ENCODE measurements at regions not wholly inside any gene's neighbourhood (a gene's known extent, or its start where the extent isn't known, plus 50 kb on each side); places are given as distances from the start of the nearest gene placed in this dataset.

- TF ChIP-seq STAT6 (CRISPR knock-in tag; conservative IDR thresholded peaks at IDR 0.05; ENCODE audit: low read depth) = no peak
These were observed 542.1 kb downstream of the BNC2 start (continued) for GRCh38 chr9:16328349-16328748.

GRCh38 chr9:16329671-16330113 lies 540.8 kb downstream of the BNC2 start:
- no peak for TF ChIP-seq GRHL2 (CRISPR knock-in tag; IDR thresholded peaks at IDR 0.05; ENCODE audit: insufficient replicate concordance, severe bottlenecking)
- TF ChIP-seq FOXP1 (CRISPR knock-in tag; IDR thresholded peaks at IDR 0.05; ENCODE audit: borderline replicate concordance) = 0 out of 2 replicates have a peak, but pooled peaks have one; percentile 29
- ChIA-PET CTCF (no interaction called here), POLR2A (no interaction called here)
- H3K27me3 Mint-ChIP-seq (ENCODE audit: low read depth) = no peaks in the 10 kb centered on the region
- ATAC-seq = no peak; the same call in 1 of the 2 replicates
- no peaks in the 10 kb centered on the region for H3K36me3 Mint-ChIP-seq
- DNase-seq (ENCODE audit: low spot score) = no peak
- no peaks in the 10 kb centered on the region for H3K9me3 Mint-ChIP-seq
- no peak overlapping the region for H3K4me3 Mint-ChIP-seq
- H3K27ac Mint-ChIP-seq = no peak overlapping the region
- no peaks in the 10 kb centered on the region for H3K4me1 Mint-ChIP-seq

GRCh38 chr9:16331031-16331430 lies 539.4 kb downstream of the BNC2 start:
- H3K27ac Mint-ChIP-seq = no peak overlapping the region
- H3K27me3 Mint-ChIP-seq (ENCODE audit: low read depth) = no peaks in the 10 kb centered on the region
- no peaks in the 10 kb centered on the region for H3K36me3 Mint-ChIP-seq
- POLR2A ChIA-PET = no interaction called here
- CTCF ChIA-PET = no interaction called here
- DNase-seq (ENCODE audit: low spot score) = no peak
- no peak for ATAC-seq
- H3K9me3 Mint-ChIP-seq = peaks cover 2% of the 10 kb centered on the region
- H3K4me3 Mint-ChIP-seq = no peak overlapping the region
- no peaks in the 10 kb centered on the region for H3K4me1 Mint-ChIP-seq
- no peak for TF ChIP-seq TEAD1 (CRISPR knock-in tag; IDR thresholded peaks at IDR 0.05)

- Mint-ChIP-seq H3K27me3 (ENCODE audit: low read depth) (no peaks in the 10 kb centered on the region), H3K36me3 (no peaks in the 10 kb centered on the region), H3K4me1 (no peaks in the 10 kb centered on the region), H3K9me3 (peaks cover 4% of the 10 kb centered on the region), H3K27ac (no peak overlapping the region), H3K4me3 (no peak overlapping the region)
- ATAC-seq (no peak), DNase-seq (ENCODE audit: low spot score) (no peak)
- CTCF ChIA-PET = no interaction called here
- POLR2A ChIA-PET = no interaction called here
- TF ChIP-seq TP53 (CRISPR knock-in tag; IDR thresholded peaks at IDR 0.05) = no peak
- no peak for TF ChIP-seq PRRX2 (CRISPR knock-in tag; IDR thresholded peaks at IDR 0.05)
- no peak for TF ChIP-seq E2F4 (CRISPR knock-in tag; IDR thresholded peaks at IDR 0.05; ENCODE audit: borderline replicate concordance, low read depth)
- no peak for TF ChIP-seq IRF2 (CRISPR knock-in tag; IDR thresholded peaks at IDR 0.05; ENCODE audit: borderline replicate concordance, low read depth)
- no peak for TF ChIP-seq ESRRA (CRISPR knock-in tag; IDR thresholded peaks at IDR 0.05; ENCODE audit: borderline replicate concordance)
- TF ChIP-seq CBFB (CRISPR knock-in tag; IDR thresholded peaks at IDR 0.05; ENCODE audit: low read depth) = no peak
- TF ChIP-seq ZNF512 (CRISPR knock-in tag; IDR thresholded peaks at IDR 0.05; ENCODE audit: borderline replicate concordance) = no peak
- no peak for TF ChIP-seq ZNF396 (CRISPR knock-in tag; IDR thresholded peaks at IDR 0.05; ENCODE audit: borderline replicate concordance)
- TF ChIP-seq MLX (CRISPR knock-in tag; IDR thresholded peaks at IDR 0.05) = no peak
These were observed 538.9 kb downstream of the BNC2 start for GRCh38 chr9:16331527-16331926.
